OCI-LY3 (cell line): ENCODE measurements at regions not wholly inside any gene's neighbourhood (a gene's known extent, or its start where the extent isn't known, plus 50 kb on each side); places are given as distances from the start of the nearest gene placed in this dataset.

ENCODE experiments used
- H2AFZ ChIP-seq: fragments of 200-600, 300-600 bp; shearing (Covaris generic); 2 replicates; pipeline ENCODE4 v1.6.0; 2014; ENCODE audit warnings: antibody characterized with exemption, low read depth, low read length
- H3K27ac ChIP-seq: fragments of 200-600, 300-600 bp; sonication (generic); 2 replicates; pipeline ENCODE4 v1.5.1; 2014; ENCODE audit warnings: mild to moderate bottlenecking, low read length, moderate library complexity, mixed read lengths
- H3K27me3 ChIP-seq: fragments of 200-600, 300-600 bp; sonication (generic); 2 replicates; pipeline ENCODE4 v1.6.1; 2014; ENCODE audit warnings: low read depth, low read length, mixed read lengths
- H3K36me3 ChIP-seq: fragments of 200-600, 300-600 bp; sonication (generic); replicated peaks from 2 replicates; pipeline ENCODE3; 2014; ENCODE audit warnings: low read depth, low read length, mixed read lengths
- H3K4me1 ChIP-seq: fragments of 300-600, 200-600 bp; sonication (generic); 2 replicates; pipeline ENCODE4 v1.6.1; 2014; ENCODE audit warnings: low read length, mixed read lengths
- H3K4me2 ChIP-seq: fragments of 200-600, 300-600 bp; sonication (generic); 2 replicates; pipeline ENCODE4 v1.6.1; 2014; ENCODE audit warnings: low read length, mixed read lengths
- H3K4me3 ChIP-seq: fragments of 300-600, 200-600 bp; sonication (generic); 2 replicates; pipeline ENCODE4 v1.5.1; 2014; ENCODE audit warnings: antibody characterized with exemption, mild to moderate bottlenecking, low read length, moderate library complexity
- H3K79me2 ChIP-seq: fragments of 300-600, 200-600 bp; shearing (Covaris generic); 2 replicates; pipeline ENCODE4 v1.6.1; 2014; ENCODE audit warnings: mild to moderate bottlenecking, low read length, mixed read lengths
- H3K9ac ChIP-seq: fragments of 300-600, 200-600 bp; shearing (Covaris generic); 2 replicates; pipeline ENCODE4 v1.6.0; 2014; ENCODE audit warnings: mild to moderate bottlenecking, low read length, moderate library complexity
- H3K9me3 ChIP-seq: fragments of 200-600, 300-600 bp; shearing (Covaris generic); 2 replicates; pipeline ENCODE4 v1.6.1; 2014; ENCODE audit warnings: low read length, mixed read lengths; ENCODE audit not compliant: insufficient read depth
- H4K20me1 ChIP-seq: fragments of 200-600, 300-600 bp; sonication (generic); 2 replicates; pipeline ENCODE4 v1.6.1; 2016; ENCODE audit warnings: low read length, mixed read lengths; ENCODE audit not compliant: insufficient read depth
- CTCF ChIP-seq: fragments of 200-600, 300-600 bp; sonication (generic); IDR thresholded peaks from 2 replicates; pipeline ENCODE4 v1.5.1; 2014; ENCODE audit warnings: antibody characterized with exemption, low read length, low read depth
- EZH2phosphoT487 ChIP-seq: fragments of 200-600 bp; shearing (Covaris generic); IDR thresholded peaks from 2 replicates; pipeline ENCODE4 v1.6.1; 2018; ENCODE audit warnings: antibody characterized with exemption, mixed run types, low read depth

- Histone ChIP-seq H3K79me2 (no peaks in the 10 kb centered on the region), H3K4me3 (no peak overlapping the region), H2AFZ (no peak overlapping the region), H4K20me1 (no peaks in the 10 kb centered on the region), H3K27ac (no peak overlapping the region), H3K4me1 (no peaks in the 10 kb centered on the region), H3K4me2 (no peak overlapping the region), H3K9ac (no peak overlapping the region), H3K36me3 (no peaks in the 10 kb centered on the region), H3K27me3 (no peaks in the 10 kb centered on the region), H3K9me3 (no peaks in the 10 kb centered on the region)
- no peak for TF ChIP-seq EZH2phosphoT487
- no peak for TF ChIP-seq CTCF
Measured at GRCh38 chr11:130670200-130670599, 221.8 kb downstream of the ADAMTS15 start.

- H4K20me1 ChIP-seq: no peaks in the 10 kb centered on the region
- no peaks in the 10 kb centered on the region for H3K4me1 ChIP-seq
- H3K9me3 ChIP-seq: no peaks in the 10 kb centered on the region
- no peak overlapping the region for H3K4me2 ChIP-seq
- no peak overlapping the region for H3K4me3 ChIP-seq
- TF ChIP-seq CTCF: no peak
- no peak for TF ChIP-seq EZH2phosphoT487
- H3K79me2 ChIP-seq: no peaks in the 10 kb centered on the region
- H3K36me3 ChIP-seq: no peaks in the 10 kb centered on the region
- H2AFZ ChIP-seq: no peak overlapping the region
- H3K27ac ChIP-seq: no peak overlapping the region
- H3K9ac ChIP-seq: no peak overlapping the region
- H3K27me3 ChIP-seq: no peaks in the 10 kb centered on the region
Measured at GRCh38 chr11:130671801-130672700, 223.6 kb downstream of the ADAMTS15 start.

- Histone ChIP-seq H3K4me2 (no peak overlapping the region), H3K9ac (no peak overlapping the region), H2AFZ (no peak overlapping the region), H3K4me1 (no peaks in the 10 kb centered on the region), H3K27ac (no peak overlapping the region), H3K36me3 (no peaks in the 10 kb centered on the region), H3K9me3 (no peaks in the 10 kb centered on the region), H3K27me3 (no peaks in the 10 kb centered on the region), H4K20me1 (no peaks in the 10 kb centered on the region), H3K79me2 (no peaks in the 10 kb centered on the region), H3K4me3 (no peak overlapping the region)
- TF ChIP-seq EZH2phosphoT487: no peak
- no peak for TF ChIP-seq CTCF
Measured at GRCh38 chr11:130672911-130673310, 224.5 kb downstream of the ADAMTS15 start.

GRCh38 chr11:130673698-130674097 lies 225.3 kb downstream of the ADAMTS15 start:
- no peak overlapping the region for H3K4me2 ChIP-seq
- TF ChIP-seq EZH2phosphoT487 (no peak), CTCF (no peak)
- H3K9me3 ChIP-seq: no peaks in the 10 kb centered on the region
- no peaks in the 10 kb centered on the region for H3K79me2 ChIP-seq
- no peak overlapping the region for H3K27ac ChIP-seq
- no peaks in the 10 kb centered on the region for H4K20me1 ChIP-seq
- 0 out of 2 replicates have a peak, but pooled peaks cover 2% of the 10 kb centered on the region for H3K27me3 ChIP-seq
- no peaks in the 10 kb centered on the region for H3K36me3 ChIP-seq
- no peak overlapping the region for H3K4me3 ChIP-seq
- H3K4me1 ChIP-seq: no peaks in the 10 kb centered on the region
- no peak overlapping the region for H3K9ac ChIP-seq
- H2AFZ ChIP-seq: no peak overlapping the region
